ENCODE measurements at regions not wholly inside any gene's neighbourhood (a gene's known extent, or its start where the extent isn't known, plus 50 kb on each side); places are given as distances from the start of the nearest gene placed in this dataset.

DNA sequence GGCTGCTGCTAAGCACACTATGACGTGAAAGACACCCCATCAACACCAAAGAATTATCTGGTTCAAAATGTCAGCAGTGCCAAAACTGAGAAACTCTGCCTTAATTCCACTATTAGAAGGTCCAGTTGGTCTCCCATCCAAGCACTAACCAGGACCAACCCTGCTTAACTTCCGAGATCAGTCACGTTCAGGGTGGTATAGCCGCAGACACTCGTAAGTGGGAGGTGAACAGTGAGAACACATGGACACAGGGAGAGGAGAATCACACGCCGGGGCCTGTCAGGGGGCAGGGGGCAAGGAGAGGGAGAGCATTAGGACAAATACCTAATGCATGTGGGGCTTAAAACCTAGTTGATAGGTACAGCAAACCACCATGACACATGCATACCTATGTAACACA, 83.4 kb downstream of the C13orf42 start:
- TF ChIP-seq, protein P1, sequence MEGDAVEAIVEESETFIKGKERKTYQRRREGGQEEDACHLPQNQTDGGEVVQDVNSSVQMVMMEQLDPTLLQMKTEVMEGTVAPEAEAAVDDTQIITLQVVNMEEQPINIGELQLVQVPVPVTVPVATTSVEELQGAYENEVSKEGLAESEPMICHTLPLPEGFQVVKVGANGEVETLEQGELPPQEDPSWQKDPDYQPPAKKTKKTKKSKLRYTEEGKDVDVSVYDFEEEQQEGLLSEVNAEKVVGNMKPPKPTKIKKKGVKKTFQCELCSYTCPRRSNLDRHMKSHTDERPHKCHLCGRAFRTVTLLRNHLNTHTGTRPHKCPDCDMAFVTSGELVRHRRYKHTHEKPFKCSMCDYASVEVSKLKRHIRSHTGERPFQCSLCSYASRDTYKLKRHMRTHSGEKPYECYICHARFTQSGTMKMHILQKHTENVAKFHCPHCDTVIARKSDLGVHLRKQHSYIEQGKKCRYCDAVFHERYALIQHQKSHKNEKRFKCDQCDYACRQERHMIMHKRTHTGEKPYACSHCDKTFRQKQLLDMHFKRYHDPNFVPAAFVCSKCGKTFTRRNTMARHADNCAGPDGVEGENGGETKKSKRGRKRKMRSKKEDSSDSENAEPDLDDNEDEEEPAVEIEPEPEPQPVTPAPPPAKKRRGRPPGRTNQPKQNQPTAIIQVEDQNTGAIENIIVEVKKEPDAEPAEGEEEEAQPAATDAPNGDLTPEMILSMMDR (IDR thresholded peaks at IDR 0.05; ENCODE audit: insufficient read depth, low read length): no peak
- no peak for DNase-seq (ENCODE audit: low read depth)
- H3K4me3 ChIP-seq (ENCODE audit: low read depth, low read length): no peak overlapping the region

DNA sequence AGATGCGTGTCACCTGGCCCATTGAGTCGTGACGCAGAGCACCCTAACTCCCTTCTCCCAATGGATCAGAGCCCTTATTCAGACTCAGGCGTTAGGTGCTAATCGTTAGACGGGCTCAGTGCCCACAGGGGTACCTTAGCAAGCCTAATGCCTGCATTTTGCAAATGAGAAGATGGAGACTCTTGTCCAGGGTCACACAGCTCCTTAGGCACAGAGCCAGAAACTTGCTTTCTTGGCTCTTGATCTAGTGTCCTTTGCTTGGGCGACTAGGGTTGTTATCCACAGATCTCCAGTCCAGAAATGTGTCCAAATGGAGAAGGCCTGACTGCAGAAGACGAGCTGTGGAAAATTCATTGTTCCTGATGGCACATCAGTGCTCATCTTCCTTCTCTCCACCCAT, 85.1 kb downstream of the C13orf42 start:
- DNase-seq (ENCODE audit: low read depth): no peak
- H3K4me3 ChIP-seq (ENCODE audit: low read depth, low read length): no peak overlapping the region
- TF ChIP-seq, protein P1 (IDR thresholded peaks at IDR 0.05; ENCODE audit: insufficient read depth, low read length): no peak

DNA sequence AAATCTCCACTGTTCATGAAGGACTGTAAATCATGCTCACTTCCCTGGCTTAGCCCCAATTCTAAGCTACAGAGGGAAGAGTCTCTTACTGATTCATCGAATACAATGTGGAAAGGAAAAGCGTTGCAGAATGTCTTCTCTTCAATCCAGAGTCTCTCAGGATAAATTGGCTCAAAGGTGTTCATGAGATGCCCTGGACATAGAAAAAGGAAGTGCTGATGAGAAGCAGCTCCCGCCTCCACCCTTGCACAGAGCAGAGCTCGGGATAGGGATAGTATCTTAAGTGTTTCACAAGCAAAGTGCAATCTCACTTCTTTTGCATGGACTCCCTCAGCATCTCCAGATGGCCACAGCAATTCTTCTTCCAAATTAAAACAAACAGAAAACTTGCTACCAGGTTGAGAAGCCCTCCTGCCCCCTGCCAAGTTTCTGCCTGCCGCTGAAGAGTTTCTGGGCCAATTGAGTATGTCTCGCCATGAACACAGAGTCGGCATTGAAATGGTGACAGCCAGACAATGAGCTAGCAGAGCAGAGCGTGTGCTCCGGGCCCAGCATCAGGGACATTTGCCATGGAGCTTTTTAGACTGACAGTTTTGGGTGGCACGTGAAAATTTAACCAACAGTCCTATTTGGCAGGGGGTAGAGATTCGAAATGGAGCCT, 85.7 kb downstream of the C13orf42 start:
- TF ChIP-seq, protein P1 (IDR thresholded peaks at IDR 0.05; ENCODE audit: insufficient read depth, low read length): no peak
- no peak for DNase-seq (ENCODE audit: low read depth)
- no peak overlapping the region for H3K4me3 ChIP-seq (ENCODE audit: low read depth, low read length)

DNA sequence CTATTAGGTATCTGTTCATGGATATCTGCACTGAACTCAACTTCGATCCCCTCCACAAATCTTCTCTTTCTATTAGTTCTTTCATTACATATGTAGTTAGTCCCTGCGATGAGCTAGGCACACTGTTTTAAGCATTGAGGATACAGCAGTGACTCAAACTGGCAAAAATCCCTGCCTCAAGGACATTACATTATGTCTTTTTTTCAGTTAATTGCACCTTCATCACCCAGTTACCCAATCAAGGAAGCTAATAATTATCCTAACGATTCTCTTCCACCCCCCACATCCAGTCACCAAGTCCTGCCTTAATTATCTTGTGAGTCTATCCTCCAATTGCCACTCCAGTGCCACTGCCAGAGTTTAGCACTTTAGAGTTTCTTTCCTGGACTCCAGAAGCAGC, 89.3 kb downstream of the C13orf42 start:
- TF ChIP-seq, protein P1 (IDR thresholded peaks at IDR 0.05; ENCODE audit: insufficient read depth, low read length): no peak
- DNase-seq (ENCODE audit: low read depth): no peak
- H3K4me3 ChIP-seq (ENCODE audit: low read depth, low read length): no peak overlapping the region

DNA sequence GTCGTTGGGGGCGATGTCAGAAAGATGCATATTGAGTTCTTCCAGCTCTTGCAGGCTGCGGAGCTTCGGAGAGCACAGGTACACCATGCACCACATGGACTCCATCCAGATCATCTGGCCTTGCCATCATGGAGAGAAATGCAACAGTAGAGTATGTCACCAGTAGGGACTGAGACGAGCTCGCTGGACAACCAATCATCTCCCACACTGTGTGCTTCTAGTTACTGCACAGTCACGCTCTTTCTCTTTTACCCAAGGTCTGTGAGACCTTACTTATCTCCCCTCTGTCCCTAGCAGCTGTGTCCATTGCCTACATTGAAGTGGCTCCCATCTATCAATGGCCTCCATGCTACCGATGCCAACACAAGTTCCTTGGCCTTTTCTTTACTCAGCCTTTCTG, 90.5 kb downstream of the C13orf42 start:
- TF ChIP-seq, protein P1 (IDR thresholded peaks at IDR 0.05; ENCODE audit: insufficient read depth, low read length): no peak
- no peak for DNase-seq (ENCODE audit: low read depth)
- H3K4me3 ChIP-seq (ENCODE audit: low read depth, low read length): no peak overlapping the region

DNA sequence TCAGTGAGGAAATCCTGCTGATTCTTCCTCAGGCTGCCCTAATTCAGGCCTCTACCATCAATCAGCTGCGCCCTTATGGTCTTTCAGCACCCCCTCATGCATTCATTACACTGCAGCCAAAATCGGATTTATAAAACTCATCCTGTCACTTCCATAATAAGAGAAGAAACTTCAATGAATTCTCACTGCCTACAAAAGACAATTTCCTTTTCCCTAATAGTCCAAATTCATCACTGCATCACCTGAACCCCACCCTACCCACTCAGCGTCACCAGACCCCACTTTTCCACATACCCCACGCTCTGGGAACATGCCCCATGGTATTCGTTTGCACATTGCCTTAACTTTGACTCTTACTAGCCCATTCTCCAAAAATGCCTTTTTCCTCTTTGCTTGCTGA, 92.0 kb downstream of the C13orf42 start:
- TF ChIP-seq, protein P1 (IDR thresholded peaks at IDR 0.05; ENCODE audit: insufficient read depth, low read length): no peak
- no peak overlapping the region for H3K4me3 ChIP-seq (ENCODE audit: low read depth, low read length)

DNA sequence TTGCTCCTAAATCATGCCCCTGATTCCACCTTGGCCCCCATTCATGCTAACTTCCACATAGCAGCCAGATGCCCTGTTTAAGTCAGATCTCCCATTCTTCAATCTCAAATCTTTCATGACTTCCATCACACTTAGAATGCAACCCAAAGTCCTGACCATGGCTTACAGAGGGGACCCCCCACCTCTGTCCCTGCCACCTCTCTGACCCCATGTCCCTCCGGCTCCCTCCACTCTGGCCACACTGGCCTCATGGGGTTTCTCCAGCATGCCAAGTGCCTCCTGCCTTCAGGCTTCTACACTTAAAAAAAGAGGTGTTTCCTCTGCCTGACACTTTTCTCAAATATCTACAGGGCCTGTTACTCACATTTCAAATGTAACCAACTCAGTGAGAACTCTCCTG, 93.6 kb downstream of the C13orf42 start:
- no peak for DNase-seq (ENCODE audit: low read depth)
- no peak overlapping the region for H3K4me3 ChIP-seq (ENCODE audit: low read depth, low read length)
- TF ChIP-seq, protein P1 (IDR thresholded peaks at IDR 0.05; ENCODE audit: insufficient read depth, low read length): no peak

More for the DNA sequence above, 92.0 kb downstream of the C13orf42 start:
- no peak for DNase-seq (ENCODE audit: low read depth)

Data from fibroblast of the aortic adventitia (primary cell).